Heart right ventricle (tissue), 16 donors: ENCODE measurements at regions not wholly inside any gene's neighbourhood (a gene's known extent, or its start where the extent isn't known, plus 50 kb on each side); places are given as distances from the start of the nearest gene placed in this dataset.

Source experiments
- ATAC-seq, 8 donors: fragments of 200-7000 bp; cut with Tn5 transposase; one replicate each; pipeline ENCODE4 v1.9.1; 2020; ENCODE audit warnings: mild to moderate bottlenecking in 8 of 8, moderate library complexity in 8 of 8, moderate number of reproducible peaks in 1 of 8
- DNase-seq, 2 donors: peaks; one replicate each; pipeline ENCODE4 v3.0.0-alpha.2; 2020
- H3K27ac ChIP-seq, 10 donors: fragments of 200-600 bp; sonication (generic) in 2 of 10; one replicate each; pipeline versions ENCODE4 v1.5.0 to v1.8.0; 2020 to 2022; ENCODE audit warnings: mild to moderate bottlenecking in 3 of 10
- H3K27me3 ChIP-seq, 7 donors: fragments of 200-600 bp; one replicate each; pipeline ENCODE4 v1.8.0; 2021 to 2022; ENCODE audit warnings: mild to moderate bottlenecking in 2 of 7
- H3K36me3 ChIP-seq, 9 donors: fragments of 200-600 bp; sonication (generic) in 1 of 9; one replicate each; pipeline versions ENCODE4 v1.5.0 to v1.8.0; 2020 to 2022; ENCODE audit warnings: mild to moderate bottlenecking in 2 of 9
- H3K4me1 ChIP-seq, 9 donors: fragments of 200-600 bp; sonication (generic) in 1 of 9; one replicate each; pipeline versions ENCODE4 v1.5.0 to v1.8.0; 2020 to 2022; ENCODE audit warnings: mild to moderate bottlenecking in 4 of 9
- H3K4me3 ChIP-seq, 10 donors: fragments of 200-600 bp; sonication (generic) in 2 of 10; one replicate each; pipeline versions ENCODE4 v1.5.0 to v1.8.0; 2020 to 2022; ENCODE audit warnings: mild to moderate bottlenecking in 7 of 10, moderate library complexity in 2 of 10
- H3K9me3 ChIP-seq, 11 donors: fragments of 200-600 bp in 10 of 11; sonication (generic) in 2 of 11; one replicate each; pipeline versions ENCODE4 v1.5.0 to v1.8.0; 2013 to 2022; ENCODE audit warnings: mild to moderate bottlenecking in 2 of 11, control low read depth in 1 of 11, moderate library complexity in 1 of 11
- WGBS, 2 donors: extraction: QIAGEN DNeasy Blood & Tissue Kit; methylation state at CpG; one replicate each; pipeline ENCODE4 v1.1.7; 2013; ENCODE audit warnings: inconsistent platforms in 1 of 2; 5-methylcytosine and 5-hydroxymethylcytosine counted together
- intact Hi-C, 10 donors: fragments of 100-400 bp; cut with DNase I; formaldehyde crosslinking; loops; one replicate each; pipeline versions ENCODE4 v1.11.1 to v1.14.2; 2022
- TF ChIP-seq, protein P1 (sequence below), 9 donors: fragments of 200-600 bp; sonication (generic) in 2 of 9; IDR thresholded peaks; one replicate each; pipeline versions ENCODE4 v1.5.0 to v1.8.0; 2021 to 2022; ENCODE audit warnings: antibody characterized with exemption in 9 of 9, mild to moderate bottlenecking in 5 of 9, moderate library complexity in 1 of 9
- donor health status: Arrhythmogenic right ventricular cardiomyopathy.
- donor health status: ischemic (EF 13 %, LVEDD 7.1; RV severe dilation, severe dysfunction).
- donor health status: healthy with polysubstance abuse.
- donor health status: DM: no; HTN: yes; CAD: no.
- donor health status: DM: no; HTN: no; CAD: no.
- donor health status: ischemic (EF 25% LVEDD 6.9; RV normal size, moderate dysfunction).
- donor health status: ischemic (EF 25% LVEDD 5.7; RV mildly dilated, moderate dysfunction).
- donor health status: healthy.
- donor health status: DM: yes; HTN: yes; CAD: no.
- donor health status: Ischemic cardiomyopathy.
- donor health status: ischemic (EF 35%, LVEDD 5.7; RV mildly dilated, moderate dysfunction).
- donor health status: nonischemic (EF 11% LVEDD 7.7; RV severe dilation, severe dysfunction).
- donor health status: DM: yes; HTN: yes; CAD: no.
- donor health status: PGD.
- donor health status: ischemic (EF 29% LVEDD 5.4; RV normal size, mild dysfunction).
- donor health status: nonischemic (EF 23%, LVEDD 6.1; RV moderate dilation, normal function).

DNA sequence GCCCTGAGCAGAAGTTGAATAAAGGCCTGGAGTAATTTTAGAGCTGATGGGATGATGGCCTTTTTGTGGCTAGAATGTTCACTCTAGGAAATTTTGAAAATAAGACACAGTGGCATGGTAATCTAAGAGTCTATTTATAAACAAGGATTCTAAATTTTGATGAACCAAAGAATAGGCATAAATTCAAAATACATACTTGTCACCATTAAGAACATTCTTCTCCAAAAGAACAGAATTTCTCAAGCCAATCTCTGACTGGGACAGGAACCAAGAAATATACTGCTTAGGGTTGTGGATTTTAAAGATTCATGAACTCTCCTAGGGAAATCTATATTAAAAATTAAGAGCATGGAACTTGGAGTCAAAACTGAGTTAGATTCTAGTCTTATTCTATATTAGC, 98.2 kb upstream of the SETBP1 start:
- Histone ChIP-seq H3K4me1 (no peaks in the 10 kb centered on the region), H3K4me3 (no peak overlapping the region), H3K36me3 (no peaks in the 10 kb centered on the region), H3K27me3 (no peaks in the 10 kb centered on the region), H3K9me3 (no peaks in the 10 kb centered on the region), H3K27ac (no peak overlapping the region)
- TF ChIP-seq, protein P1, sequence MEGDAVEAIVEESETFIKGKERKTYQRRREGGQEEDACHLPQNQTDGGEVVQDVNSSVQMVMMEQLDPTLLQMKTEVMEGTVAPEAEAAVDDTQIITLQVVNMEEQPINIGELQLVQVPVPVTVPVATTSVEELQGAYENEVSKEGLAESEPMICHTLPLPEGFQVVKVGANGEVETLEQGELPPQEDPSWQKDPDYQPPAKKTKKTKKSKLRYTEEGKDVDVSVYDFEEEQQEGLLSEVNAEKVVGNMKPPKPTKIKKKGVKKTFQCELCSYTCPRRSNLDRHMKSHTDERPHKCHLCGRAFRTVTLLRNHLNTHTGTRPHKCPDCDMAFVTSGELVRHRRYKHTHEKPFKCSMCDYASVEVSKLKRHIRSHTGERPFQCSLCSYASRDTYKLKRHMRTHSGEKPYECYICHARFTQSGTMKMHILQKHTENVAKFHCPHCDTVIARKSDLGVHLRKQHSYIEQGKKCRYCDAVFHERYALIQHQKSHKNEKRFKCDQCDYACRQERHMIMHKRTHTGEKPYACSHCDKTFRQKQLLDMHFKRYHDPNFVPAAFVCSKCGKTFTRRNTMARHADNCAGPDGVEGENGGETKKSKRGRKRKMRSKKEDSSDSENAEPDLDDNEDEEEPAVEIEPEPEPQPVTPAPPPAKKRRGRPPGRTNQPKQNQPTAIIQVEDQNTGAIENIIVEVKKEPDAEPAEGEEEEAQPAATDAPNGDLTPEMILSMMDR (IDR thresholded peaks at IDR 0.05) = no peak
- ATAC-seq (no peak), DNase-seq (no peak)
- intact Hi-C loops = loop anchor here in 1 of 10 donors (5.0 kb wide), 1 partner anchor 90 kb away; no protein-coding TSS in a partner anchor

DNA sequence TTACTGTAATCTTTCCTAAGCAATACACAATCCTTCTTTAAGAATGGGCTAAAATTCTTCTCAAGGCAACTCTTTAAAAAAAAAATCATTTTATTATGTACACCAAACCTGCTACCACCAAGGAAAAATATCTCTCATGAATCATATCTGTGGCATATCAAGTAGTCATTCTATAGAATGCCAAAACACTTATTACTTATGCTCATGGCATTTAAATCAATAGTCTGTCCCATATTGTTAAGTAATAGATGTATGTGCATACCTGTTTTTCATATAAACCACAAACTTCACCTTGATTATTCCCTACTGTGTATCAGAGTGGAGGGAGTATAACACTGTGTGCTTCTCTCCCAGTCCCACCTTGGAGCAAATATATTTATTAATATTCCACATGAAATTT, 95.8 kb upstream of the SETBP1 start:
- intact Hi-C loops = loop anchor here in 1 of 10 donors (5.0 kb wide), 1 partner anchor 87 kb away; no protein-coding TSS in a partner anchor
- Histone ChIP-seq H3K4me1 (no peaks in the 10 kb centered on the region), H3K27ac (no peak overlapping the region), H3K27me3 (no peaks in the 10 kb centered on the region), H3K36me3 (no peaks in the 10 kb centered on the region), H3K9me3 (no peaks in the 10 kb centered on the region), H3K4me3 (no peak overlapping the region)
- DNase-seq (no peak), ATAC-seq (no peak)
- TF ChIP-seq, protein P1 (IDR thresholded peaks at IDR 0.05) = no peak

DNA sequence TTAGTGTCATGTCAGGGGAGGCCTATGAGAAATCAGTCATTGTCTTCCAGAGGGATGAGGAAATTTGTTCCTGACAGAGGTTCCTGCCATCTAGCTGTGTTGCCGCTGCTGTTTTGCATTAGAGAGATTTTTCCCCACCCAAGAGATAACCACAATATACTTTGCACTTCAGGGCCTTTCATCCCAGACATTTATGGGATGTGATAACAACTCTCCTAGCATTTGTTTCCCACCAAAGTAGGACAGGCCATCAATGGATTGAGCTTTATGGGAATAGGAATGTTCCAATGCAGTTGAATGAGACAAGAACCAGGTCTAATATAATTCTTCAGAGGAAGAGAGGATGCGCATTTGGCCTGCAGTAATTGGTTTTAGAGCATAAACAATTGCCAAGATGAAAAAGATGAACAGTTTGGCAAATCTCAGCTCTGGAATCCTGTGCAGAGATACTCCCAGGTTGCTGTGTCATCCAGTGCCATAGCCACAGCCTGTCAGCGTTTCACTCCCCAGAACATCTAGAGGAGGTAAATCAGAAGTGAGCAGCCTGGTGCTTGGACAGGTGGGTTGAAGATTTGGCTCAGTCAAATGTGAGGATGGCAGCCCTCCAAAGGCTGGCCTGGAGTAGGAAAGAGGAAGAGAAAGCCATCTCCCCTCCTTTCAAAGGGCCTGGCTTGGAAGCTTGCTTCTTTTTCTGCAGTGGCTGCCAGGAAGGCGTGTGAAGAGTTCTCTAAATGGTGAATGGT, 93.7 kb upstream of the SETBP1 start:
- TF ChIP-seq, protein P1 (IDR thresholded peaks at IDR 0.05) = no peak
- Histone ChIP-seq H3K4me1 (peaks cover 0 to 11% (median 0%) of the 10 kb centered on the region in 9 donors), H3K9me3 (no peaks in the 10 kb centered on the region), H3K27ac (no peak overlapping the region), H3K36me3 (no peaks in the 10 kb centered on the region), H3K4me3 (no peak overlapping the region), H3K27me3 (no peaks in the 10 kb centered on the region)
- ATAC-seq (no peak), DNase-seq (no peak)
- 82 to 89% methylated on average over 4 of the region's 4 CpGs for WGBS, 2 donors
- intact Hi-C loops = no loop called here

DNA sequence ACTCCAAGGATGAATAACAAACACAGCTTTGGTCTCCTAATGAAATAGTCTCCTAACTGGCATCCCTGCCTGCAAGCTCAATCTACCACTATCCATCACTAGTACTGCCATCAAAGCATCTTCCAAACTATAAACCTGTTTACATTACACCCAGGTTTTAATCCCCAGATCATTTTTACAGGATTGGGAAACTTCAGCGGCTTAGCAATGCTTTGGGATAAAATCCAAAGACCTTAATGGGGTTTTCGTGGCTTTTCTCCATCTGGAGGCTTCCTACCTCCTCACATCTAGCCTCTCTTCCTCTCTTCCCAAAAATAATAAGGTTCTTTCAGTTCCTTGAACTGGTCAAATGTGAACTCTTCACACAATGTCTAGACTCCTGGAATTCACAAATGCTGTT, 92.2 kb upstream of the SETBP1 start:
- TF ChIP-seq, protein P1 (IDR thresholded peaks at IDR 0.05) = no peak
- no peak overlapping the region for H3K27ac ChIP-seq
- WGBS, 2 donors = 84 to 86% methylated on average over 2 of the region's 2 CpGs
- H3K4me1 ChIP-seq = peaks cover 0 to 25% (median 4%) of the 10 kb centered on the region in 9 donors
- no peak overlapping the region for H3K4me3 ChIP-seq
- DNase-seq (no peak), ATAC-seq (no peak)
- intact Hi-C loops = no loop called here
- no peaks in the 10 kb centered on the region for H3K27me3 ChIP-seq
- no peaks in the 10 kb centered on the region for H3K36me3 ChIP-seq
- H3K9me3 ChIP-seq = no peaks in the 10 kb centered on the region
